CD4-positive, alpha-beta T cell treated with Interleukin-6 for 4 hours (primary cell): ENCODE measurements at regions not wholly inside any gene's neighbourhood (a gene's known extent, or its start where the extent isn't known, plus 50 kb on each side); places are given as distances from the start of the nearest gene placed in this dataset.
"Not testable (repeated sequence)": the region's sequence is repeated elsewhere in the genome, so short reads cannot be mapped to it uniquely, and the experiment has no call there.

Experiments used
- DNase-seq: peaks from one replicate; pipeline ENCODE4 v3.0.0-alpha.2; 2020; ENCODE audit warnings: mixed read lengths

DNA sequence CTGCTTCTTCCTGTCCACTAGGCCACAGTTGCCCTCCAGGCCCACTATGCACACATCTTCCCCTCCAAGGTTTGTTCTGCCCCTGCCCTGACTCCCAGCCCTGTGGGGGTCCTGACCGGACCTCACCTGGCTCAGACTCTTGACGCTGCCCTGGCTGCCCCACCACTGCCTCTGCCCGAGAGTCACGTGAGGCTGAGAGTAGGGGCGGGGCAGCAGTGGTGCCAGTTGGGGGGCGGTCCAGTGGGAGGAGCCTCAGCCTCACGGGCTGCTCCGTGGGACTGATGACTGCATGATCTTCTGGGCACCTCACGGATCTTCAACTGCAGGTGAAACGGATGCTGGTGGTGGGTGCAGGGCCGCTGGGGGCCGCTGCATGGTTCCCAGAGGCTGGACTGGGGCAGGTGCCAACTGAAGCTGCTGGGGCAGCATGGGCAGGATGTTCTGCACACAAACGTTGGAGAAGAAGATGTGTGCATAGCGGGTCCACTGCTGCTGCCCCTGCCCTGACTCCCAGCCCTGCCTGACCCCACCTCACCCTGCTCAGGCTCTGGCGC is 77.6 kb downstream of the HHIPL2 start:
- DNase-seq = not testable (repeated sequence)

DNA sequence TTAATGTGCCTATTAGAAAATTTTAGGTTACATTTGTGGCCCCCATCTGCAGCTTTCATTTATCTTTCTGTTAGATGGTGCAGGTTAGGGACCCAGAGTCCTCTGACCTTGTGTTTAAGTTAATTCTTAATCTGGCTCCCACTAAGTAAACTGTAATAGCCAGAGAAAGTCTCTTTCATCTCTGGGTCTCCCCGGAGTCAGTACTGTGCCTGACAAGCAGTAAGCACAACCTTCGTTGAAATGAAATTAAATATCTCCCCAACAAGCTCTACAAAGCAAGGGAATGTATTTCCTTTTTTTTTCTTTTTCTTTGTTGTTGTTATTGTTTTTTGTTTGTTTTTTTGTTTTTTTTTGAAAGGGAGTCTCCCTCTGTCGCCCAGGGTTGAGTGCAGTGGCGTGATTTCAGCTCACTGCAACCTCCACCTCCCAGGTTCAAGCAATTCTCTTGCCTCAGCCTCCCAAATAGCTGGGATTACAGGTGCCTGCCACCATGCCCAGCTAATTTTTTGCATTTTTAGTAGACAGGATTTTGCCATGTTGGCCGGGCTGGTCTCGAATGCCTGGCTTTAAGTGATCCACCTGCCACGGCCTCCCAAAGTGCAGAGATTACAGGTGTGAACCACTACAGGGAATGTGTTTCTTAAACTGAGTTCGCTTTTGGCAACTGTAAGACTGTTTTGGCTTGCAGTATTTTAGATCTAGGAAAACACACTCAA is 81.6 kb downstream of the HHIPL2 start:
- DNase-seq = no peak

DNA sequence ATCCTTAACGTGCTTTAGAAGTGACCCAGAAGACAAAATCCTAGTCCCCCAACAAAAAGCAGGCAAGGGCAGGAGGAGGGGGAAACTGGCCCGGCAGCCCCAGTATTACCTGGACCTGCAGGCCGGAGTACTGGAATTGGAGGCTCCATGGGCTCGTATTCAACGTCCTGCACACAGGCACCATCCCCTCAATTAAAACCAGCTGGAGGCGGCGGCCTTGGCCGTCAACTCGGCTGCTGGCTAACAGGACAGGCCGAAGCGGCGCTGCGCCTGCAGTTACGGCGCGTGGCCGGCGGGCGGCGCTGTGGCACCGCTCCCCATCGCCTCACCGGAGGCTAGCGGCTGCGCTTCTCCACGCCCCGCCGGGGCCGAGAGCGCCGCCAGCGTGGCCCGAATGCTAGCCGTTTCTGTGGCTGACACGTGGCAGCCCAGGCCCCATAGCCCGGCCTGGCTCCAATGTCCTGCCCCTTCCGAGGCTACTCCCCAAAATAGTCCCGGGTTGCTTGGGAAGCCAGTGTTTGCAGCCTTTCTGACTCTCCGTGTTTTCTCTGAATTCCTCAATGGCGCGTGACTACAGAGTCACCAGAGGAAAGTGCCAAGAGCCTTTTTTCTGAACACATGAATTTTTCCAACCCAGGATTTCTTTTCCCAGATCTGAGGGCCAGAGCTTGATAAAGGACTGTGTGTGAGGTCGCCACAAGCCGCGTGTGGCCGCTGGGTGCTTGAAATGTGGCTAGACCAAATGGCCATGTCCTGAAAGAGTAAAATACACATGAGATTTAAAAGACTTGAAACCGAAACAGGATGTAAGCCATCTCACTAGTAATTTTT is 82.5 kb downstream of the HHIPL2 start:
- DNase-seq = peak; percentile 75

DNA sequence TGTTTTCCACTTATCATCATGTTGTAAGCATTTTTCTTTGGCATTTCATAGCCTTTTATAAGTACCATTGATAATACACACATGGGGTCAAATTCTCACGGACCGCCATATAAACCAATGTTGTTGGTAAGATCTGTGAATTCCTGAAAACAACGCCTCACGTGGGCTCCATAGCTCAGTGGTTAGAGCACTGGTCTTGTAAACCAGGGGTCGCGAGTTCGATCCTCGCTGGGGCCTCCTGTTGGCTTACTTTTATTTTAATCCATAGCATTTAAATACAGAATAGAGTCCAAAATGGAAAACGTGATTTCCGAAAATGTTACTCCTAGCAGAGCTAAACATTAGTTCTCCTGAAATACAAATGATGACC is 83.1 kb downstream of the HHIPL2 start:
- peak; percentile 73 for DNase-seq

- no peak for DNase-seq
These were observed 84.7 kb downstream of the HHIPL2 start for GRCh38 chr1:222463059-222463730.

DNA sequence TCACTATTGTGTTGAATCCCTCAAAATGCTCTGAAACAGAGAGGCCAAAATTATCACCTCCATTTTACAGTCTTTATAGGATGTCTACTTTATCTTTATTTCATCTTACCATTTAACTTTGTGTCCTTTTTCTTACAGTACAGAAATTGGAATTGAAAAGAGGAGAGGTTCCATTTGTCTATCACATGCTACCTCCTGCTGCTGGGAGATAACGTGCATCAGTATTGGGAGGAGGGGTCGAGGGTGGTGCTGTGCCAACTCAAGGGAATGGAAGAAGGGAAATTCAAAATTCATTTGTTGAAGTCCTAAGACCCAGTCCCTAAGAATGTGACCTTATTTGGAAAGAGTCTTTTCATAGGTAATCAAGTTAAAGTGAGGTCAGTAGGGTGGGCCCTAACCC is 85.3 kb downstream of the HHIPL2 start:
- no peak for DNase-seq

DNA sequence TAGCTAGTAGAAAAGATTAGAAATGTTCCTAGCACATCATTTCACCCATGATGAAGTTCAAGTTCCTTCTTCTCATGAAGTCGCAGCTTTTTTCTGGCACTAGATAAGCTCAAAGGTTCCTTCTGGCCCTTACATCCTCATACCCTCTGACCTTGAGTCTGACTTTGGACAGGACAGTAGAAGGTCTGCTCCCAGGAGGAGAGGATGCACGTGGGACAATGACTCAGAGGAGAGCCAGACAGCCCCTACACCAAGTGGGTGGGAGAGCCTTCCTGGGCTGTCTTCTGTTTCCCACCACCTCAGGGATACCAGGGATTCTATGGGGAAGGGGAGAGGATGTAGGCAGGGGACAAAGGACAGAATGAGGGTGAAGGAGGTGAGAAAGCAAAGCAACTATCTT is 86.0 kb downstream of the HHIPL2 start:
- no peak for DNase-seq

GRCh38 chr1:222459652-222460051 is 88.3 kb downstream of the HHIPL2 start:
- DNase-seq = no peak

- DNase-seq = no peak
These were observed 90.4 kb downstream of the HHIPL2 start for GRCh38 chr1:222457513-222457912.

- no peak for DNase-seq
These were observed 90.8 kb downstream of the HHIPL2 start for GRCh38 chr1:222457084-222457483.

DNA sequence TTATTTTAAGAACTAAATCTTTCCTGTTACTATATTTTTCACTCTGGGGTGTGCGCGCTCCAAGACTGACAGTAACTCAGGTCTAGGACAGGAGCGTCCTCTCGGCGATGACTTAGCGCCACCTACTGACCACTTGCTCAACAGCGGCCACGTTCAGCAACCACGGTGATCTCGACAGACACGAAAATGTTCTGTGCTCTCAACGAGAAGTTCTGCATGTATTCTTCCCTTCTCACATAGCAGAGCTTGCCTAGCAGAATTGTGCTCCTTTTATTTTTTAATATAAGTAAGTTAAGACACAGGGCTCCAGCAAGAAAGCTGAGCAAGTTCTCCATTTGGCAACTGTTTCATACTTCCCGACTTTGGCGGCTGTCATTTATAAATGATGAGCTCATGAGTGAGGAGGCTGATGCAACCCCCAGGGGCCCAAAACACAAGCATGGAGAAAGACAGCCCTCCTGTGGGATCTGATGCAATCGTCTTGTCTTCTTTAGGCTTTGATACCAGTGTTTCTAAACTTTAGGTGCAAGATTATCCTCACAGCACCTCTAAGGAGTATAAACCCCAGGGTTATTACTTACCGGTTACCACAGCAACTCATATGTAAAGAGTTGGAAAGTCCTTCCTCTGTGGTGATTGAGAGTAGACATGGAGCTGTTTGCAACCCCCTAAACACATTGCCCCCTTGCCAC is 92.6 kb downstream of the HHIPL2 start:
- peak; percentile 89 for DNase-seq

DNA sequence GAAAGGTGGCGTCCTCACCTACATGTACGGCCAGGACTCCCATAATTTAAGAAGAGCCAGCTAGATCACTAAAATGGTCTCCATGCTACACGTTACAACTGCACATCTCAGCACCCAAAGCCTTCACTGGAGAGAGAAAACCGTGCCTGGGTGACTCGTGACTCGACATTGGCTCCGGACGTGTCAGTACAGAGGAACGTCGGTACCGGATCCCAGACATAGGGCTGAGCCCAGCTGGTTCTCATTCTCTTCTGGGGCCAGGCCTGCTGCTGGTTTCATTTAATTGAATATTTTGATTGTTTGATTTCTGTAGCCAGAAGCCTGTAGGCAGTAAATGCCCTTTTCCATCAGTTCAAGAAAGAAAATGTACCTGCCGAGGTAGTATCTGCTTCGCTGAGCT is 93.1 kb downstream of the HHIPL2 start:
- no peak for DNase-seq

DNA sequence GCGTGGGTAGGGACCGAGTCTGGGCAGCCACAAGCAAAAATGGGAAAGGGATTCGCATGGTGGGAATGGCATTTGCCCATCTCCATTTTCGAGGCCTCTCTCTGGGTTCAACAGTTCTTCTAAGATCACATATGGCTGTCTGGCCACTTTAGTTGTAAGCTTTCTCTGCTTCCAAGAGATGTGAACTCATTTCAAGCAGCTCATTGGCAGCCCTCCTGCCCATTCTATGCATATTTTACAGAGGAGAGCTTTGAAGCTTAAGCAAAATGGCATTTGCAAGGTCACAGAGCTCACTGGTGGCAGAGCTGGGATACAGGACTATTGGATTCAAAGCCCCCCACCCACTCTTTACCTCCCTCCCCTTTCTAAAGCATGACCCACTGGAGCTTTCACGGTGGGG is 93.7 kb downstream of the HHIPL2 start:
- DNase-seq = no peak

DNA sequence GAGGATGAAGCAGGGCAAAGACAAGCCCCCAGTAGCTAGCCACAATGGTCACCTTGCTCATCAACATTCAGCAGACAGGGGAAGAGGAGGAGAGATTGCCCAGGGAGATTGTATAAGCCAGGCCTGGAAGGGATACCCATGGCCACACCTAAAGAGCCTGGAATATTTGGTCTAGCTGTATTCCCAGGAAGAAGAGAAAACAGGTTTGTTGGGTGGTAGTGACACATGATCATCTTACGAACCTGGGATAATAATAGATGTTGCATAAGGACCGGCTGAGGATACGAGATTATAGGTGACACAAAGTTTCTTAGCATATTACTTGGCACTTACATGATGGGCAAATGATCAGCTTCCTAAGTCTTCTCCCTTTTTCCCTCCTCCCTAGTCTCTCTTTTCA is 95.9 kb downstream of the HHIPL2 start:
- DNase-seq = no peak

DNA sequence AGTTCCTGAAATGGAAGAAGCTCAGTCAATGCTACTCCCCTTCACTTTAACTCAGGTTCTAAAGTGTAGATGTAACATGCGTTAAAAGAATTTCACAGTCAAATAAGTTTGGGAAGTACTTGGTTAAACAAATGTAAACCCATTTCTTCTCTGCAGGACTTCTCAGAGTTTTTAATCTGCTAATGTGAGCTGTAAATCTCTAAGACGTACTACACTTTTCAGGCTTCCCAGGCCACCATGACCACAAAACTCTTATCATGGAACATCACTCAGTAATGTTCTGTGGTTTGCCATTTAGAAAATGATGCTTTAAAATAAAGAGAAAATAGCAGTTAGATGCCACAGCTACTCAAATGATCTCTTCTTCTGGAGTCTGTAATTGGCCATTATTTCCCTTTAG is 104.3 kb downstream of the HHIPL2 start:
- no peak for DNase-seq

DNA sequence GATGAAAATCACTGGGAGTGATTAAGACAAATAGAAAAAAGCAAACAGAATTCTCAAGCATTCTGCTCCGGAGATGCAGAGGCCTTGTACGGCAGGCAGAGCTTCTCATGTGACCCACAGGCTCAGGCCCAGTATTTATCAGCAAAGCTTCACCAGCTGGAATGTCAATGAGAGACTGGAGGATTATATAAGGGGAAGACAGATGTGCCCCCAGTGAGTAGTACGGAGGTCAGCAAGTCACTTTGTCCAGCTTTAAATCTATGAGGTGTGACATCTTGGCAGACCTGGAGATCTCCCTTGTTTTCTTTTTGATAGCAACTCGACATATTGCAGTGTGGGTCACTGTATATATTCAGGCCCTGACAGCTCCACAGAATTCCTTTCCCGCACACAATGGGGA is 106.8 kb downstream of the HHIPL2 start:
- DNase-seq = no peak

GRCh38 chr1:222424826-222425225 is 123.1 kb downstream of the HHIPL2 start:
- DNase-seq = no peak

DNA sequence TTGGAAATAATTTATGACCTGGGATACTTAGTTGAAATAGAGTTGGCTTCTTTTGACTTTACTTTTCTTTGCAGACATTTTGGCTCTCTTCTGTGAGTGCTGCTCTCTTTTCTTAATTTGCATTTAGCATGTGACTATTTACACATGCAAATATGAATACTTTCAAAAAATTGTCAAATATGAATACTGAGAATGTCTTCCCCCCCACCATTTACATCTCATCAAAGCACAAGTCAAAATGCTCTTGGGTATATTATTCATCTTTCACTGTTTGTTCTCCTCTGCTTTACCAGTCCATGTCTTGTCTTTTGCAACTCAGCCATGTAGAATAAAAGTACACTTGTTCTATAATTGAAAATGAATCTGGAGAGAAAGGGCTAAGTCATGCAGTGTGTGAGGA is 126.5 kb downstream of the HHIPL2 start:
- no peak for DNase-seq

GRCh38 chr1:222420633-222421032 is 127.3 kb downstream of the HHIPL2 start:
- DNase-seq = peak; percentile 49

DNA sequence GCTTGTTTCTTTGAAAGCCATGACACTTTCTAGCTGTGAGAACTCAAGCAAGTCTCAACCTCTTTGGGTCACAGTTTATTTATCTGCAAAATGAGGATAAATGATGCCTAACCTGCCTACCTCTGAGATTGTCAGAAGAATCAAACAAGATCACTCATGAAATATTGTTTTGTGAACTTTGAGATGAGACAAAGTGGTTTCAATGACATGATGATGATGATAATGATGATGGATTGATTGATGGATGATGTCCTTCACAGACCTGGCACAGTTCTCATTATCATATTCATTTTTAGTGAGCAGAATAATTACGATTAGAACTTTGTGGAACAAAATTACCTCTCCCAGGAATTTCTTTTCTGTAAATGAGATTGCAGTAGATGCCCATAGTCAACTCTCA is 129.2 kb downstream of the HHIPL2 start:
- no peak for DNase-seq

GRCh38 chr1:222417264-222417663 is 130.6 kb downstream of the HHIPL2 start:
- DNase-seq = no peak

DNA sequence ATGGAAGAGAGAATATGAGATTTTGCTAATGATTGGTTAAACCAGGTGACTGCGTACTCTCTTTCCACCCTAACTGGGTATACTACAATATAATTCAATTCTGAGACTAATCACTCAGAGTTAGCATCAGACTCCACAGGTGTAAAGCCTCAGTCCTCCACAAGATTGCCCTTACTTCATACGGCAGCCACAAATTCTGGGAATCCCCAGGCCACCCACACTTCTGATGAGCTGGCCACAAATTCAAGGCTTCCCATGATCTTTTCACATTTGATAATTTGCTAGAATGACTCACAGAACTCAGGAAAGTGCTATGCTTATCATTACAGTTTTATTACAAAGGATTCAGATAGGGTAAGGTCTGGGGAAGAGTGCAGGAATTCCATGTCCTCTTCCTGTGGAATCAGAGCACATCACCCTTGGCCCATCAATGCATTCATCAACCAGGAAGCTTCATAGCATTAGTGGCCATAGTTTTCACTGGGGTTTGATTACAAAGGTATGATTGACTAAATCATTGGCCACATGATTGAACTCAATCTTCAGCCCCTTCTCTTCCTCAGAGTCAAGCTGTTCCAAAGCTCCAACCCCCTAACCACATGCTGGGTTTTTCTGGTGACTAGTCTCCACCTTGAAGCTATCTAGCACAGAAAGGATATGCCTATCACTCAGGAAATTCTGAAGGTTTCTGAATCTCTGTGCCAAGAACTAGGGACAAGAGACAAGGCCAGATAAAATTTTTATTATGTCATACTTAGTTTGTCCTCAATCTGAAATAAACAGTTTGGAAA is 131.7 kb downstream of the HHIPL2 start:
- no peak for DNase-seq
